Stimulated activated CD4-positive, alpha-beta T cell treated with anti-CD3 and anti-CD28 coated beads, Interleukin-2, amount 100 ng/mL, for 48 hours (primary cell): ENCODE measurements at regions not wholly inside any gene's neighbourhood (a gene's known extent, or its start where the extent isn't known, plus 50 kb on each side); places are given as distances from the start of the nearest gene placed in this dataset.

Experiments used
- DNase-seq, 2 donors: peaks; one replicate each; pipeline ENCODE4 v3.0.0-alpha.2; 2020

GRCh38 chr5:2696156-2696807 lies 55.2 kb downstream of the IRX2 start:
- no peak for DNase-seq

GRCh38 chr5:2695200-2695891 lies 56.1 kb downstream of the IRX2 start:
- no peak for DNase-seq

GRCh38 chr5:2691530-2691929 lies 59.9 kb downstream of the IRX2 start:
- DNase-seq, result no peak

GRCh38 chr5:2690293-2690692 lies 61.2 kb downstream of the IRX2 start:
- DNase-seq, result no peak

- no peak for DNase-seq
These were observed 62.9 kb downstream of the IRX2 start for GRCh38 chr5:2688586-2688985.

GRCh38 chr5:2687746-2688145 lies 63.7 kb downstream of the IRX2 start:
- DNase-seq, result no peak

- DNase-seq, result no peak
These were observed 65.0 kb downstream of the IRX2 start for GRCh38 chr5:2686321-2687124.

- DNase-seq, result no peak
These were observed 65.7 kb downstream of the IRX2 start for GRCh38 chr5:2685651-2686272.

- DNase-seq, result no peak
These were observed 66.9 kb downstream of the IRX2 start for GRCh38 chr5:2684606-2685005.

GRCh38 chr5:2683720-2684119 lies 67.8 kb downstream of the IRX2 start:
- DNase-seq, result no peak

- no peak for DNase-seq
These were observed 70.0 kb downstream of the IRX2 start for GRCh38 chr5:2681476-2681875.

- no peak for DNase-seq
These were observed 70.5 kb downstream of the IRX2 start for GRCh38 chr5:2680979-2681378.

GRCh38 chr5:2677689-2678088 lies 73.8 kb downstream of the IRX2 start:
- DNase-seq, result no peak

GRCh38 chr5:2675548-2675947 lies 75.9 kb downstream of the IRX2 start:
- no peak for DNase-seq

GRCh38 chr5:2674456-2674855 lies 77.0 kb downstream of the IRX2 start:
- no peak for DNase-seq

- DNase-seq, result no peak
These were observed 80.5 kb downstream of the IRX2 start for GRCh38 chr5:2670940-2671339.

GRCh38 chr5:2669913-2670312 lies 81.6 kb downstream of the IRX2 start:
- no peak for DNase-seq

- DNase-seq, result no peak
These were observed 82.2 kb downstream of the IRX2 start for GRCh38 chr5:2669259-2669658.

- no peak for DNase-seq
These were observed 85.4 kb downstream of the IRX2 start for GRCh38 chr5:2666081-2666480.

- DNase-seq, result no peak
These were observed 88.0 kb downstream of the IRX2 start for GRCh38 chr5:2663489-2663888.

- no peak for DNase-seq
These were observed 91.2 kb downstream of the IRX2 start for GRCh38 chr5:2660315-2660714.

GRCh38 chr5:2658881-2659470 lies 92.5 kb downstream of the IRX2 start:
- no peak for DNase-seq

- no peak for DNase-seq
These were observed 93.0 kb downstream of the IRX2 start for GRCh38 chr5:2658447-2658846.
